ENCODE measurements at regions not wholly inside any gene's neighbourhood (a gene's known extent, or its start where the extent isn't known, plus 50 kb on each side); places are given as distances from the start of the nearest gene placed in this dataset.

GRCh38 chr12:131577766-131578165 is 133.1 kb upstream of the SFSWAP start:
- DNase-seq (ENCODE audit: extremely low read depth, low read depth), result no peak
- TF ChIP-seq CTCF (IDR thresholded peaks at IDR 0.05; ENCODE audit: low read depth, low read length, missing control alignments), result no peak
- H3K4me3 ChIP-seq (replicated peaks; ENCODE audit: low read depth, low read length), result no peak overlapping the region

GRCh38 chr12:131578828-131579470 is 131.9 kb upstream of the SFSWAP start:
- no peak overlapping the region for H3K4me3 ChIP-seq (replicated peaks; ENCODE audit: low read depth, low read length)
- TF ChIP-seq CTCF (IDR thresholded peaks at IDR 0.05; ENCODE audit: low read depth, low read length, missing control alignments), result no peak

GRCh38 chr12:131583090-131583712 is 127.7 kb upstream of the SFSWAP start:
- no peak for DNase-seq (ENCODE audit: extremely low read depth, low read depth)
- no peak for TF ChIP-seq CTCF (IDR thresholded peaks at IDR 0.05; ENCODE audit: low read depth, low read length, missing control alignments)
- H3K4me3 ChIP-seq (replicated peaks; ENCODE audit: low read depth, low read length), result no peak overlapping the region

More at GRCh38 chr12:131578828-131579470, 131.9 kb upstream of the SFSWAP start:
- DNase-seq (ENCODE audit: extremely low read depth, low read depth), result no peak

GRCh38 chr12:131586269-131586668 is 124.6 kb upstream of the SFSWAP start:
- no peak overlapping the region for H3K4me3 ChIP-seq (replicated peaks; ENCODE audit: low read depth, low read length)
- no peak for DNase-seq (ENCODE audit: extremely low read depth, low read depth)
- TF ChIP-seq CTCF (IDR thresholded peaks at IDR 0.05; ENCODE audit: low read depth, low read length, missing control alignments), result no peak

- TF ChIP-seq CTCF (IDR thresholded peaks at IDR 0.05; ENCODE audit: low read depth, low read length, missing control alignments), result no peak
Measured at GRCh38 chr12:131586761-131587160, 124.1 kb upstream of the SFSWAP start.

GRCh38 chr12:131587565-131587964 is 123.3 kb upstream of the SFSWAP start:
- no peak for DNase-seq (ENCODE audit: extremely low read depth, low read depth)
- TF ChIP-seq CTCF (IDR thresholded peaks at IDR 0.05; ENCODE audit: low read depth, low read length, missing control alignments), result no peak
- H3K4me3 ChIP-seq (replicated peaks; ENCODE audit: low read depth, low read length), result no peak overlapping the region

More at GRCh38 chr12:131586761-131587160, 124.1 kb upstream of the SFSWAP start:
- no peak for DNase-seq (ENCODE audit: extremely low read depth, low read depth)
- H3K4me3 ChIP-seq (replicated peaks; ENCODE audit: low read depth, low read length), result no peak overlapping the region

Data from HFF-Myc (cell line).